Panc1 (cell line): ENCODE measurements at regions not wholly inside any gene's neighbourhood (a gene's known extent, or its start where the extent isn't known, plus 50 kb on each side); places are given as distances from the start of the nearest gene placed in this dataset.

Source experiments
- ATAC-seq: fragments of 200-7000 bp; cut with Tn5 transposase; 2 replicates; pipeline ENCODE4 v1.9.1; 2020; ENCODE audit warnings: mild to moderate bottlenecking, moderate library complexity
- BruUV-seq: library from RNA; stranded (reverse); fragments of 400-500 nt; replicated peaks from 2 replicates; lab custom pipeline; 2021; lab: Mats Ljungman, UMichigan
- CTCF ChIA-PET: fragments of 300-600 bp; sonication (Branson Sonifier 250); formaldehyde crosslinking; loops from one replicate; lab custom pipeline; 2022; ENCODE audit warnings: antibody characterized with exemption; lab: Charles Lee
- POLR2A ChIA-PET: fragments of 300-600 bp; sonication (Branson Sonifier 250); formaldehyde crosslinking; loops from one replicate; lab custom pipeline; 2022; ENCODE audit warnings: antibody characterized with exemption; lab: Charles Lee
- DNase-seq: peaks from one replicate; pipeline ENCODE4 v3.0.0-alpha.2; 2010; ENCODE audit warnings: low read depth, low spot score
- H3K27ac ChIP-seq: 2 replicates; pipeline ENCODE4 v1.5.1; 2011; ENCODE audit warnings: mild to moderate bottlenecking, low read length, inconsistent platforms
- H3K27me3 ChIP-seq: fragments of 200-500 bp; sonication (Bioruptor generic); 2 replicates; pipeline ENCODE4 v1.6.0; 2014; ENCODE audit warnings: low read length, inconsistent platforms; ENCODE audit not compliant: control insufficient read depth, insufficient read depth
- H3K36me3 ChIP-seq: fragments of 200-500 bp; sonication (Bioruptor generic); 2 replicates; pipeline ENCODE4 v1.5.1; 2014; ENCODE audit warnings: inconsistent platforms, mild to moderate bottlenecking, low read length, moderate library complexity; ENCODE audit not compliant: control insufficient read depth, insufficient read depth
- H3K4me1 ChIP-seq: 2 replicates; pipeline ENCODE4 v1.5.1; 2011; ENCODE audit warnings: inconsistent platforms, mild to moderate bottlenecking, low read length, moderate library complexity; ENCODE audit not compliant: control insufficient read depth, insufficient read depth
- H3K4me3 ChIP-seq, 2 experiments: 2 replicates each; pipeline ENCODE4 v1.5.1; 2011 to 2012; ENCODE audit warnings: low read depth in 2 of 2, low read length in 2 of 2, mild to moderate bottlenecking in 2 of 2, inconsistent platforms in 1 of 2, moderate library complexity in 1 of 2
- H3K9me3 ChIP-seq: fragments of 200-500 bp; sonication (Bioruptor generic); 2 replicates; pipeline ENCODE4 v1.5.1; 2014; ENCODE audit warnings: low read depth, mild to moderate bottlenecking, inconsistent platforms, low read length, moderate library complexity; ENCODE audit not compliant: control insufficient read depth, insufficient read depth
- CTCF ChIP-seq: fragments of 450-650 bp; IDR thresholded peaks from 2 replicates; pipeline ENCODE4 v1.5.1; 2017; ENCODE audit warnings: mild to moderate bottlenecking
- POLR2AphosphoS5 ChIP-seq: IDR thresholded peaks from 2 replicates; pipeline ENCODE4 v1.6.1; 2012; ENCODE audit warnings: mild to moderate bottlenecking, low read depth, low read length, moderate library complexity
- REST ChIP-seq, 2 experiments: IDR thresholded peaks; 2 replicates each; pipeline ENCODE4 v1.6.1; 2011 to 2012; ENCODE audit warnings: low read depth in 2 of 2, control low read depth in 1 of 2, low read length in 1 of 2, mild to moderate bottlenecking in 1 of 2, moderate library complexity in 1 of 2; ENCODE audit not compliant: insufficient read depth in 1 of 2
- SIN3A ChIP-seq: IDR thresholded peaks from 2 replicates; pipeline ENCODE4 v1.6.1; 2012; ENCODE audit warnings: low read depth, mild to moderate bottlenecking, low read length, moderate library complexity, borderline replicate concordance; ENCODE audit not compliant: insufficient read depth
- TCF7L2 ChIP-seq: IDR thresholded peaks from 2 replicates; pipeline ENCODE4 v1.6.1; 2011; ENCODE audit warnings: mild to moderate bottlenecking, low read depth, low read length, inconsistent platforms
- in situ Hi-C: cut with HindIII; loops from 2 replicates; pipeline ENCODE4 v1.10.0; 2016; ENCODE audit warnings: low sequenced_read_pairs, low pct_unique_long_range_greater_than_20kb
- intact Hi-C: fragments of 100-400 bp; cut with micrococcal nuclease; formaldehyde crosslinking; loops from one replicate; pipeline ENCODE4 v1.10.0; 2022; ENCODE audit not compliant: unreplicated experiment

GRCh38 chr3:162012633-162013032, 516.0 kb downstream of the OTOL1 start:
- H3K9me3 ChIP-seq: no peaks in the 10 kb centered on the region; the same call in 1 of the 2 replicates
- ChIA-PET POLR2A (no interaction called here), CTCF (no interaction called here)
- H3K36me3 ChIP-seq: no peaks in the 10 kb centered on the region
- in situ Hi-C loops (no loop called here), intact Hi-C loops (no loop called here)
- BruUV-seq: no TSS peak
- no peaks in the 10 kb centered on the region for H3K27me3 ChIP-seq
- no peaks in the 10 kb centered on the region for H3K4me1 ChIP-seq
- H3K4me3 ChIP-seq: no peak overlapping the region
- TF ChIP-seq REST (IDR thresholded peaks at IDR 0.05; ENCODE audit: insufficient read depth in 1 of 2, low read depth in 2 of 2, low read length in 1 of 2) (no peak), SIN3A (no peak), TCF7L2 (no peak), CTCF (no peak)
- H3K27ac ChIP-seq: no peak overlapping the region
- DNase-seq: no peak
- no peak for ATAC-seq

GRCh38 chr3:162014284-162014683, 517.7 kb downstream of the OTOL1 start:
- no peak for TF ChIP-seq TCF7L2
- no peak for TF ChIP-seq REST (IDR thresholded peaks at IDR 0.05; ENCODE audit: insufficient read depth in 1 of 2, low read depth in 2 of 2, low read length in 1 of 2)
- no peak for TF ChIP-seq CTCF
- no peak for TF ChIP-seq POLR2AphosphoS5
- TF ChIP-seq SIN3A: no peak
- no TSS peak for BruUV-seq
- in situ Hi-C loops: no loop called here
- Histone ChIP-seq H3K36me3 (no peaks in the 10 kb centered on the region), H3K27me3 (no peaks in the 10 kb centered on the region), H3K27ac (no peak overlapping the region), H3K9me3 (no peaks in the 10 kb centered on the region), H3K4me1 (no peaks in the 10 kb centered on the region), H3K4me3 (no peak overlapping the region)
- no peak for ATAC-seq
- ChIA-PET POLR2A (no interaction called here), CTCF (no interaction called here)
- intact Hi-C loops: no loop called here
- no peak for DNase-seq
